ENCODE measurements at regions not wholly inside any gene's neighbourhood (a gene's known extent, or its start where the extent isn't known, plus 50 kb on each side); places are given as distances from the start of the nearest gene placed in this dataset.

DNA sequence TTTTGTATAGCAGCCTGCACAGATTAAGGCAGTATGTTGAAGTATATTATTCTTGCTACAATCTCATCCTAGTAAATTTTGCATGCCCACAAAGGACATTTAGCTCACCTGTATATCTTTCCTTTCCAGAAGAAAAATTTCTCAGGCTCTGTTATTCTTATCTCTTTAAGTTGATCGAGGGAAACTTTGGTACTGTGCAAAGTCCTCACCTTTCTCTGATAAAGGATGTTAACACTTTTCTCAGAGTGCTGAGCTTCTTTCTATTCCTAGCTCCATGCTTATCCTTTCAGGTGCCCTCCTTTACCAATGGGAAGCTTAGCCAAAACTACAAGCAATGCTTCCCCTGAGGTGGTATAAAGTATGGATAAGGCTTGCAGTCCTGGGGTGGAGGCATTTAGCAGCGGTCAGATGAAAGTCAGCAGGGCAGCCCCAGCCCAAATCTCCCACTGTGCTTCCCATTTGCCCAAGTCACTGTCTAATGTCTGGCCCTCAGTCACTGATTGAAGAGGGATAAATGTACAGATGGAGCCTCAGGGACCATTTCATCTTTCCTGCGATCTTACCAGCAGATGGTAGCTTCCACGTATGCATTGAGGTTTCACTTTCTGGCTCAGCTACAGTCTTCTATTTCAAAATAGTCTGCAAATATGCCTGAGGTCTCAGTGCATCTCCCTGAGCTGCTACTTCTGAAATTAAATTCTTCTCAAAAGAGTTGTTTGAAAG, 127.8 kb upstream of the P2RY1 start:
- no peak overlapping the region for H3K4me3 ChIP-seq (ENCODE audit: low read length)
- no peak for TF ChIP-seq EZH2phosphoT487 (IDR thresholded peaks at IDR 0.05; ENCODE audit: borderline replicate concordance, low read length)
- TF ChIP-seq, protein P1, sequence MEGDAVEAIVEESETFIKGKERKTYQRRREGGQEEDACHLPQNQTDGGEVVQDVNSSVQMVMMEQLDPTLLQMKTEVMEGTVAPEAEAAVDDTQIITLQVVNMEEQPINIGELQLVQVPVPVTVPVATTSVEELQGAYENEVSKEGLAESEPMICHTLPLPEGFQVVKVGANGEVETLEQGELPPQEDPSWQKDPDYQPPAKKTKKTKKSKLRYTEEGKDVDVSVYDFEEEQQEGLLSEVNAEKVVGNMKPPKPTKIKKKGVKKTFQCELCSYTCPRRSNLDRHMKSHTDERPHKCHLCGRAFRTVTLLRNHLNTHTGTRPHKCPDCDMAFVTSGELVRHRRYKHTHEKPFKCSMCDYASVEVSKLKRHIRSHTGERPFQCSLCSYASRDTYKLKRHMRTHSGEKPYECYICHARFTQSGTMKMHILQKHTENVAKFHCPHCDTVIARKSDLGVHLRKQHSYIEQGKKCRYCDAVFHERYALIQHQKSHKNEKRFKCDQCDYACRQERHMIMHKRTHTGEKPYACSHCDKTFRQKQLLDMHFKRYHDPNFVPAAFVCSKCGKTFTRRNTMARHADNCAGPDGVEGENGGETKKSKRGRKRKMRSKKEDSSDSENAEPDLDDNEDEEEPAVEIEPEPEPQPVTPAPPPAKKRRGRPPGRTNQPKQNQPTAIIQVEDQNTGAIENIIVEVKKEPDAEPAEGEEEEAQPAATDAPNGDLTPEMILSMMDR (IDR thresholded peaks at IDR 0.05; ENCODE audit: low read depth, low read length, poor library complexity, severe bottlenecking) = no peak

DNA sequence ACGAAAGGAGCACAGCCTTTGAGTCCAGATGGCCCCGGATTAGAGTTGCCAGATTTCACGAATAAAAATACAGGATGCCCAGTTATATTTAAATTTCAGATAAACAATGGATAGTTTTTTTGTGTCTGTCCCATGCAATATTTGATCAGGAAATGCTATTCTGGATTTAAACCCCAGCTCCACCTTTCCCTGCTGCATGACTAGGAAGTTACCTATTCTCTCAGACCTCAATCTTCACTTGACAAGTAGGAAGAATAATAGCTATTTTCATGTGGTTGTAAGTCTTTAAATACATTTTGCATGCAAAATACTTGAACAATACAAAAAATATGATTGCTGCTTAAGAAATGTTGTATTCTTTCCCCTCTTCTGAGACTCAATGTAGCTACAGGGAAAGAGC, 125.3 kb upstream of the P2RY1 start:
- Histone ChIP-seq H3K79me2 (ENCODE audit: control insufficient read depth, low read length) (no peaks in the 10 kb centered on the region), H3F3A (ENCODE audit: control insufficient read depth, insufficient read depth) (no peaks in the 10 kb centered on the region), H3K4me2 (ENCODE audit: low read length) (no peak overlapping the region), H3K27me3 (ENCODE audit: control insufficient read depth, low read length) (no peaks in the 10 kb centered on the region), H3K36me3 (ENCODE audit: control insufficient read depth, low read length) (no peaks in the 10 kb centered on the region), H3K4me3 (ENCODE audit: low read length) (no peak overlapping the region), H3K27ac (ENCODE audit: low read depth, low read length) (no peak overlapping the region), H4K20me1 (ENCODE audit: control insufficient read depth, insufficient read depth, low read depth, low read length) (no peaks in the 10 kb centered on the region), H3K9me3 (ENCODE audit: control insufficient read depth, insufficient read depth, low read length) (no peaks in the 10 kb centered on the region), H3K4me1 (ENCODE audit: control insufficient read depth, low read length) (no peaks in the 10 kb centered on the region), H3K9me2 (replicated peaks; ENCODE audit: control insufficient read depth, low read length) (no peaks in the 10 kb centered on the region)
- TF ChIP-seq EZH2phosphoT487 (IDR thresholded peaks at IDR 0.05; ENCODE audit: borderline replicate concordance, low read length) = no peak
- TF ChIP-seq, protein P1 (IDR thresholded peaks at IDR 0.05; ENCODE audit: low read depth, low read length, poor library complexity, severe bottlenecking) = no peak

More for the DNA sequence above, 127.8 kb upstream of the P2RY1 start:
- Histone ChIP-seq H3K9me3 (ENCODE audit: control insufficient read depth, insufficient read depth, low read length) (no peaks in the 10 kb centered on the region), H3F3A (ENCODE audit: control insufficient read depth, insufficient read depth) (no peaks in the 10 kb centered on the region), H3K9me2 (replicated peaks; ENCODE audit: control insufficient read depth, low read length) (no peaks in the 10 kb centered on the region), H3K79me2 (ENCODE audit: control insufficient read depth, low read length) (no peaks in the 10 kb centered on the region), H3K4me2 (ENCODE audit: low read length) (no peak overlapping the region), H4K20me1 (ENCODE audit: control insufficient read depth, insufficient read depth, low read depth, low read length) (no peaks in the 10 kb centered on the region), H3K27me3 (ENCODE audit: control insufficient read depth, low read length) (no peaks in the 10 kb centered on the region), H3K27ac (ENCODE audit: low read depth, low read length) (no peak overlapping the region), H3K4me1 (ENCODE audit: control insufficient read depth, low read length) (no peaks in the 10 kb centered on the region), H3K36me3 (ENCODE audit: control insufficient read depth, low read length) (no peaks in the 10 kb centered on the region)

DNA sequence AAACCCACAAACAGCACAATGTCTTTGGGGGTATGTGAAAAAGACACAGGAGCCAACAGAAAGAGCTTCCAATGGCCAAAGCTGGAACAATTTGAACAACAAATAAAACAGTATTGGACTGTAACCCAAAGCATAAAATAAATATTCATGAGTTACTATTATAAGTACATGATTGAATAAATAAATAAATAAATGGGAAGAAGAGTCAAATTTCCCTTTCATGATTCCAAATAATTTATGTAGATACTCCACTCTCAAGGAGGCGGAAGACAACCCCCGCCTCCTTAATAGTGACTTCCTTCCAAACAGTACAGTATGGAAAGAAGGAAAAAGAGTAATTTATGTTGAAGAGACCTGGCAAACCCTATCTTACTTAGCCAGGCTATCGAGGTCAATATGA, 124.4 kb upstream of the P2RY1 start:
- Histone ChIP-seq H3K79me2 (ENCODE audit: control insufficient read depth, low read length) (no peaks in the 10 kb centered on the region), H3K4me2 (ENCODE audit: low read length) (no peak overlapping the region), H3K4me1 (ENCODE audit: control insufficient read depth, low read length) (no peaks in the 10 kb centered on the region), H3K27me3 (ENCODE audit: control insufficient read depth, low read length) (no peaks in the 10 kb centered on the region), H3F3A (ENCODE audit: control insufficient read depth, insufficient read depth) (no peaks in the 10 kb centered on the region), H3K27ac (ENCODE audit: low read depth, low read length) (no peak overlapping the region), H3K4me3 (ENCODE audit: low read length) (no peak overlapping the region), H4K20me1 (ENCODE audit: control insufficient read depth, insufficient read depth, low read depth, low read length) (no peaks in the 10 kb centered on the region), H3K9me2 (replicated peaks; ENCODE audit: control insufficient read depth, low read length) (no peaks in the 10 kb centered on the region), H3K36me3 (ENCODE audit: control insufficient read depth, low read length) (no peaks in the 10 kb centered on the region), H3K9me3 (ENCODE audit: control insufficient read depth, insufficient read depth, low read length) (no peaks in the 10 kb centered on the region)
- TF ChIP-seq, protein P1 (IDR thresholded peaks at IDR 0.05; ENCODE audit: low read depth, low read length, poor library complexity, severe bottlenecking) = no peak
- TF ChIP-seq EZH2phosphoT487 (IDR thresholded peaks at IDR 0.05; ENCODE audit: borderline replicate concordance, low read length) = no peak
